IPS-20b (cell line): ENCODE measurements at regions not wholly inside any gene's neighbourhood (a gene's known extent, or its start where the extent isn't known, plus 50 kb on each side); places are given as distances from the start of the nearest gene placed in this dataset.
"Not testable (repeated sequence)": the region's sequence is repeated elsewhere in the genome, so short reads cannot be mapped to it uniquely, and the experiment has no call there.

Experiments used
- H3K27ac ChIP-seq: one replicate; pipeline ENCODE4 v1.5.1; 2013; ENCODE audit warnings: low read length
- H3K27me3 ChIP-seq: 2 replicates; pipeline ENCODE4 v1.6.1; 2013; ENCODE audit warnings: mild to moderate bottlenecking, low read length, inconsistent platforms; ENCODE audit not compliant: insufficient read depth
- H3K36me3 ChIP-seq: 2 replicates; pipeline ENCODE4 v1.6.1; 2013; ENCODE audit warnings: low read depth, mild to moderate bottlenecking, inconsistent platforms, low read length, moderate library complexity; ENCODE audit not compliant: insufficient read depth
- H3K4me1 ChIP-seq: 2 replicates; pipeline ENCODE4 v1.6.1; 2013; ENCODE audit warnings: mild to moderate bottlenecking, control low read depth, inconsistent platforms, low read length, moderate library complexity; ENCODE audit not compliant: insufficient read depth
- H3K4me3 ChIP-seq: 2 replicates; pipeline ENCODE4 v1.5.1; 2013; ENCODE audit warnings: mild to moderate bottlenecking, low read length, inconsistent platforms
- H3K9ac ChIP-seq: 2 replicates; pipeline ENCODE4 v1.6.1; 2013; ENCODE audit warnings: low read depth, mild to moderate bottlenecking, inconsistent platforms, low read length, moderate library complexity
- H3K9me3 ChIP-seq: 2 replicates; pipeline ENCODE4 v1.6.1; 2013; ENCODE audit warnings: mild to moderate bottlenecking, low read depth, low read length, inconsistent platforms; ENCODE audit not compliant: insufficient read depth

DNA sequence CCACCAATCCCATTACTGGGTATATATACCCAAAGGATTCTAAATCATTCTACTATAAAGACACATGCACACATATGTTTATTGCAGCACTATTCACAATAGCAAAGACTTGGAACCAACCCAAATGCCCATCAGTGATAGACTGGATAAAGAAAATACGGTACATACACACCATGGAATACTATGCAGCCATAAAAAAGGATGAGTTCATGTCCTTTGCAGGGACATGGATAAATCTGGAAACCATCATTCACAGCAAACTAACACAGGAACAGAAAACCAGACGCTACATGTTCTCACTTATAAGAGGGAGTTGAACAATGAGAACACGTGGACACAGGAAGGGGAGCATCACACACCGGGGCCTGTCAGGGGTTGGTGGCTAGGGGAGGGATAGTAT lies 154.3 kb downstream of the TPBG start:
- H3K9ac ChIP-seq, H3K36me3 ChIP-seq, H3K4me1 ChIP-seq, H3K27me3 ChIP-seq, H3K9me3 ChIP-seq, H3K4me3 ChIP-seq, H3K27ac ChIP-seq: not testable (repeated sequence)

DNA sequence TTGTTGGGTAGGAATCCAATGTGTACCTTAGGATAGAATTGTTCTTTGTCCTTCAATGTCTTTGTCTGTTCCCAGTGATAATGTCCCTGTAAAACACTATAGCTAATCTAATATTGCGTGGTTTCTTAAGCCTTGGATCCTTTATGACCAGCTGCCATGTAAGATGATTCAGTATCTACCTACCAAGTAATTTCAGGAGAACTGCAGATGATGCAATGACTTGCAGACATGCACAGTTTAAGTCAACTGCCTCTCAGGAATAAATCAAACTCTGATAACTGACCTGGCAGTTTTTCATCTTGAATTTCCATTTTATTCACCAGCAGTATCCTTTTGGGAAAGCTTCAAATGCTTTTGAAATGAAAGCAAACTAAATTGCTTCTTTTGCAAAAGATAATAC lies 157.8 kb downstream of the TPBG start:
- Histone ChIP-seq H3K4me1 (no peaks in the 10 kb centered on the region), H3K36me3 (no peaks in the 10 kb centered on the region), H3K27me3 (no peaks in the 10 kb centered on the region), H3K27ac (no peak overlapping the region), H3K9ac (no peak overlapping the region), H3K4me3 (no peak overlapping the region), H3K9me3 (no peaks in the 10 kb centered on the region)

DNA sequence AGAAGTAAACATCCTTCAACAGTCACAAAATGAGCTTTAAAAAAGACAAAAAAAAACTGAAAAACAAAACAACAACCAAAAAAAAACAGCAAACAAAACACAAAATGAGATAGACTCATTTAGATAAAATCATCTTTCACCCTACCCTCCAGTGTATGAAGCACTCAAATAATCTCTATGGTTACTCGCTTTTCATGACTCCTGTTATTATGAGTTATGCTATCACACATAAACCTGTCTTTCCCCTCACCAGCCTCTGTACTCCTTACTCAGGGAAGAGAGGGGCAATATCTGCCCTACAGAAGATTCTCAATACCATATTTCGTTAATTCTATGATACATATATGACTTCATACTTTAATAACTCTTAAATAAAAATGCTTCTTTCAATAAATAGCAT lies 158.2 kb downstream of the TPBG start:
- no peak overlapping the region for H3K9ac ChIP-seq
- no peaks in the 10 kb centered on the region for H3K9me3 ChIP-seq
- no peak overlapping the region for H3K27ac ChIP-seq
- H3K4me3 ChIP-seq: no peak overlapping the region
- H3K27me3 ChIP-seq: no peaks in the 10 kb centered on the region
- H3K36me3 ChIP-seq: no peaks in the 10 kb centered on the region
- H3K4me1 ChIP-seq: no peaks in the 10 kb centered on the region

DNA sequence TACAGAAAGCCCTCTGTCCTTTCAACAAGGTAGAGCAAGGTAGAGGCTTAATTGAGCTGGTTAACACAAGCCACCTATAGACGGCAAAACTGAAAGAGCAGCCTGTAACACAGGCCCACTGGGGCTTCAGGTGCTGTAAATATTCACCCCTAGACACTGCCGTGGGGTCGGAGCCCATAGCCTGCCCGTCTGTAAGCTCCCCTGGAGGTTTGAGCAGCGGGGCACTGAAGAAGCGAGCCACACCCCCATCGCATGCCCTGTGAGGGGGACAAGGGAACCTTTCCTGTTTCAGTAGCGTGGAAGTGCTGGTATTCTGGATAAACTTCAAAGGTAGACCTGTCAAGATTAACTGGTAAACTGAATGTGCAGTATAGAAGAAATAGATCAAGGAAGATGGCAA lies 160.4 kb downstream of the TPBG start:
- H3K4me3 ChIP-seq: no peak overlapping the region
- no peaks in the 10 kb centered on the region for H3K4me1 ChIP-seq
- no peak overlapping the region for H3K9ac ChIP-seq
- H3K36me3 ChIP-seq: no peaks in the 10 kb centered on the region
- no peaks in the 10 kb centered on the region for H3K9me3 ChIP-seq
- no peaks in the 10 kb centered on the region for H3K27me3 ChIP-seq
- H3K27ac ChIP-seq: no peak overlapping the region

DNA sequence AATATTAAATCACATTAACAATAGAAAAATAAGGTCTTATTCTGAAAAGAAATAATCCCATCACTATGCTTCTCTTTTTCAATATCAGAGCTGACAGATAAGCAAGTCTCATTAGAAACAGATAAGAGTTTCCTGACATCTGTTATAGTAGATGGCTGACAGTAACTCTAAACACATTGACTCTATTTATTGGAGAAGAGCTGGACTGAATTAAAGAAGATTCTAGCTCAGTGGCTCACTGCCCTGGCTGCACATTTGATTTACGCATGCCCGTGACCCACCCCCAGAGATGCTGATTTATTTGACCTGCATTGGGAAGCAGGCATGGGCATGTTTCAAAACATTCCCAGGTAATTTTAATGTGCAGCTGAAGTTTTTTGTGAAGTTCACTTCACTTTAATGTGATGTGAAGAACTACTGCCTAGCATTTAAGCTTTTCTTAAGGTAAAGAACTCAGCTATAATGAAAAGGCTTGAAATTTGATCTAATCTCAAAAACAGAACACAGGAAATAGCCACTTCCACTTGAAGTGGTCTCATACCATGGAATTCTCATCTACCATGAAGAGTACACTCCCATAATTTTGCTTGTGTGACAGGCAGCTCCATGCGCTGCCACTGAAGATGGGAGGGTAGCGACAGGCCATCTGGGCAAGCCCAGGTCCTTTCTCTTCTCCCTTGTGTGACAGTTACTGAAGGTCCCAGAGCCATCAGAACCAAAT lies 162.3 kb downstream of the TPBG start:
- no peaks in the 10 kb centered on the region for H3K36me3 ChIP-seq
- H3K27me3 ChIP-seq: no peaks in the 10 kb centered on the region
- no peaks in the 10 kb centered on the region for H3K9me3 ChIP-seq
- no peaks in the 10 kb centered on the region for H3K4me1 ChIP-seq
- no peak overlapping the region for H3K27ac ChIP-seq
- H3K9ac ChIP-seq: no peak overlapping the region
- H3K4me3 ChIP-seq: no peak overlapping the region

DNA sequence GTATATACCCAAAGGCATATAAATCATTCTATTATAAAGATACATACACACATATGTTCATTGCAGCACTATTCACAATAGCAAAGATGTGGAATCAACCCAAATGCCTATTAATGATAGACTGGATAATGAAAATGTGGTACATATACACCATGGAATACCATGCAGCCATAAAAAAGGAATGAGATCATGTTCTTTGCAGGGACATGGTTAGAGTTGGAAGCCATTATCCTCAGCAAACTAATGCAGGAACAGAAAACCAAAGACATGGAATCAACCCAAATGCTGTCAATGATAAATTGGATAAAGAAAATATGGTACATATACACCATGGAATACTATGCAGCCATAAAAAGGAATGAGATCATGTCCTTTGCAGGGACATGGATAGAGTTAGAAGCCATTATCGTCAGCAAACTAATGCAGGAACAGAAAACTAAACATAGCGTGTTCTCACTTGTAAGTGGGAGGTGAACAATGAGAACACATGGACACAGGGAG lies 166.4 kb downstream of the TPBG start:
- not testable (repeated sequence) for H3K27me3 ChIP-seq, H3K27ac ChIP-seq, H3K9ac ChIP-seq, H3K9me3 ChIP-seq, H3K4me3 ChIP-seq, H3K36me3 ChIP-seq, H3K4me1 ChIP-seq

DNA sequence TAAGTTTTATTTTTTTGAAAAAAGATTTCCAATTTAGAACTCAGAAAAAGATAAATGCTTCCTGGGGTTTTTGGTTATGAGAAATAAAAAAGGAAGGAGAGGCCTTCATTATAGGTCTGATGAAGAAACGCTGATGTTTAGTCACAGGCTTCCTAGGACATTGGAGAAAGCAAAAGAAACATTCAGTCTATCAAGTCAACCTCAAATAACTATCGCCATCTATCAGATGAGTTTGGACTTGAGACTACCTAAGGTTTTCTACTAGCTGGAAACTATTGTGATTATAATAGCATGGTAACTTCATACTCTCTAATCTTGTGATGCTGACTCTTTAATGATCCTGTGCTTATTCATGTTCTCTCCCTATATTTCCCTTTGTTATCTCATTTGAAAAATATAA lies 171.3 kb downstream of the TPBG start:
- Histone ChIP-seq H3K27ac (no peak overlapping the region), H3K4me3 (no peak overlapping the region), H3K36me3 (no peaks in the 10 kb centered on the region), H3K4me1 (0 out of 2 replicates have a peak, but pooled peaks cover 3% of the 10 kb centered on the region), H3K27me3 (no peaks in the 10 kb centered on the region), H3K9me3 (no peaks in the 10 kb centered on the region), H3K9ac (no peak overlapping the region)

DNA sequence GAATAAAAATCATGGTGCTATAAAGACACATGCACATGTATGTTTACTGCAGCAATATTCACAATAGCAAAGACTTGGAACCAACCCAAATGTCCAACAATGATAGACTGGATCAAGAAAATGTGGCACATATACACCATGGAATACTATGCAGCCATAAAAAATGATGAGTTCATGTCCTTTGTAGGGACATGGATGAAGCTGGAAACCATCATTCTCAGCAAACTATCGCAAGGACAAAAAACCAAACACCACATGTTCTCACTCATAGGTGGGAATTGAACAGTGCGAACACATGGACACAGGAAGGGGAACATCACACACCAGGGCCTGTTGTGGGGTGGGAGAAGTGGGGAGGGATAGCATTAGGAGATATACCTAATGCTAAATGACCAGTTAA lies 185.9 kb downstream of the TPBG start:
- not testable (repeated sequence) for H3K9ac ChIP-seq, H3K36me3 ChIP-seq, H3K27ac ChIP-seq, H3K9me3 ChIP-seq, H3K27me3 ChIP-seq, H3K4me1 ChIP-seq, H3K4me3 ChIP-seq

DNA sequence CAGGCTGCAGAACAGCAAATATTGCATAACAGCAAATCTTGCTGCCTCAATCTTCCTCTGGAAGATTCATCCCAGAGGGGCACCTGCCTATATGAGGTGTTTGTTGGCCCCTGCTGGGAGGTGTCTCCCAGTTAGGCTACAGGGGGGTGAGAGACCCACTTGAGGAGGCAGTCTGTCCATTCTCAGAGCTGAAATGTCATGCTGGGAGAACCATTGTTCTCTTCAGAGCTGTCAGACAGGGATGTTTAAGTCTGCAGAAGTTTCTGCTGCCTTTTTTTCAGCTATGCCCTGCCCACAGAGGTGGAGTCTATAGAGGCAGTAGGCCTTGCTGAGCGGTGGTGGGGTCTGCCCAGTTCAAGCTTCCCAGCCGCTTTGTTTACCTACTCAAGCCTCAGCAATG lies 187.7 kb downstream of the TPBG start:
- H3K9me3 ChIP-seq: not testable (repeated sequence)

DNA sequence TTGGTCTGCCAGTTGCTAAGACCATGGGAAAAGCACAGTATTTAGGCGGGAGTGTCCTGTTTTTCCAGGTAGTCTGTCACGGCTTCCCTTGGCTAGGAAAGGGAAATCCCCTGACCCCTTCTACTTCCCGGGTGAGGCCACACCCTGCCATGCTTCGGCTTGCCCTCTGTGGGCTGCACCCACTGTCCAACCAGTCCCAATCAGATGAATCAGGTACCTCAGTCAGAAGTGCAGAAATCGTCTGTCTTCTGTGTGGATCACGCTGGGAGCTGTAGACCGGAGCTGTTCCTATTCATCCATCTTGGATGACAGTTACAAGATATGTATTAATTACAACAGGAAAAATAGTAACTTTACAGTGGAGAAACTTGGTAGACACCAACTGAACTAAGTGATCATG lies 188.2 kb downstream of the TPBG start:
- Histone ChIP-seq H3K9ac (no peak overlapping the region), H3K36me3 (no peaks in the 10 kb centered on the region), H3K27ac (no peak overlapping the region), H3K9me3 (no peaks in the 10 kb centered on the region), H3K27me3 (no peaks in the 10 kb centered on the region), H3K4me1 (no peaks in the 10 kb centered on the region), H3K4me3 (no peak overlapping the region)

More for the DNA sequence above, 187.7 kb downstream of the TPBG start:
- not testable (repeated sequence) for H3K36me3 ChIP-seq, H3K9ac ChIP-seq, H3K27me3 ChIP-seq, H3K4me1 ChIP-seq, H3K4me3 ChIP-seq, H3K27ac ChIP-seq

DNA sequence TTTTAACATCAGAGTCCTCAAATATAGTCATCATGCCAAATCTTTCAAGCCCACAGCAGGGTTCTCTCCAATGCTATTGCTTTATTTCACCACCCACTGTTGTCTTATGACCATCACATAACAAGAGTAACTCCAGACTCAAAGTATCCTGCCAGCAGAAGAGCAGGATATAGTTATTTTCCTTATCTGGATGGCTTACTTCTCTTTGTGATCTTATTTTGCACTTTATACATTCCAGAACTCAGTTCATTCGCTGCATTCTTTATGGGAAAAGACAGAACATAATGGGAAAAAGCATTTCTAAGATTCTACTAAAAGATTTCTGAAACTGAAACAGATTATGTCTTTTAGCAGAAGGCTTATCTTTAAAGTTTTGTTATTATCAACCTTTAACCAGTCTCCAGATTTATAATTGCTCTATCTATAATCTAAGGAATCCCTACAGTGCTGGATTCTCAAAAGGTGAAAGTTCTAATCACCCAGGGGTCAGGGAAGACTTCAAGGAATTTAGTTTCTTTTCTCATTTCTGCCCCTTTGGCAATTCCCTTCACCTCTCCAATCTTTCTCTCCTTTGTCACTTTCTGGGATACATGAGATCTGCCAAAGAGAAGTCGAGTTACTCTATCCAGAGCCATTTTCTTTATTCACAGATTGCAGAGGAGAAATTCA lies 190.4 kb downstream of the TPBG start:
- H3K4me3 ChIP-seq: no peak overlapping the region
- H3K4me1 ChIP-seq: no peaks in the 10 kb centered on the region
- no peaks in the 10 kb centered on the region for H3K36me3 ChIP-seq
- no peaks in the 10 kb centered on the region for H3K27me3 ChIP-seq
- no peaks in the 10 kb centered on the region for H3K9me3 ChIP-seq
- no peak overlapping the region for H3K9ac ChIP-seq
- no peak overlapping the region for H3K27ac ChIP-seq

DNA sequence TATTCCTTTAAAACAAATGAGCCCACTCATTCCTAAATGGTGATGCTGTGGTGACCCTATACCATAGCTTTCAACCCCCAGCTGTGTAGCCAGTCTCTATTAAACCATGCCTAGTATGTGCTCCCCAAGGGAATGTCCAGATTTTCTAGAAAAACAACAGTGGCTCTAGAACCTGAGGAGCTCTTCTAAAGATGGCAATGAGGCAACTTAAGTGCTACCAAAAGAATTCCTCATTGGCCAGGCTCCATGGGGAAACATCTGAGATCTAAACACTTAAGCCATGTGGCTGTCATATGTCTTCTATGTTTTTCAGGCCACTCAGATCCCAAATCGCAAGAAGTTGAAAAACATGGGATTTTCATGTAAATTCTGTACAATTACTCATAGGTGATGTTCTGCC lies 191.0 kb downstream of the TPBG start:
- H3K36me3 ChIP-seq: no peaks in the 10 kb centered on the region

More for the DNA sequence above, 191.0 kb downstream of the TPBG start:
- H3K9me3 ChIP-seq: no peaks in the 10 kb centered on the region
- no peak overlapping the region for H3K4me3 ChIP-seq
- H3K9ac ChIP-seq: no peak overlapping the region
- H3K27me3 ChIP-seq: no peaks in the 10 kb centered on the region
- no peak overlapping the region for H3K27ac ChIP-seq
- H3K4me1 ChIP-seq: no peaks in the 10 kb centered on the region
